Thoracic aorta (tissue), 2 donors: ENCODE measurements at regions not wholly inside any gene's neighbourhood (a gene's known extent, or its start where the extent isn't known, plus 50 kb on each side); places are given as distances from the start of the nearest gene placed in this dataset.

ENCODE experiments used
- ATAC-seq: fragments of 150-250 bp; one replicate; pipeline ENCODE4 v1.8.0; 2017; ENCODE audit warnings: low read depth; ENCODE audit not compliant: insufficient number of reproducible peaks, low FRiP score
- DNase-seq: peaks from one replicate; pipeline ENCODE4 v3.0.0-alpha.2; 2020; ENCODE audit warnings: low spot score
- H3K27ac ChIP-seq, 2 donors: fragments of 200-600 bp; sonication (generic); 1 replicate in 1 of 2; 2 replicates in 1 of 2; pipeline ENCODE4 v1.5.1; 2016; ENCODE audit warnings: mild to moderate bottlenecking in 2 of 2, moderate library complexity in 2 of 2
- H3K27me3 ChIP-seq: fragments of 200-600 bp; sonication (generic); replicated peaks from 2 replicates; pipeline ENCODE4 v1.6.0; 2016; ENCODE audit warnings: mild to moderate bottlenecking; ENCODE audit not compliant: insufficient read depth
- H3K36me3 ChIP-seq: fragments of 200-600 bp; sonication (generic); one replicate; pipeline ENCODE4 v1.5.1; 2016
- H3K4me1 ChIP-seq, 2 donors: fragments of 200-600 bp; sonication (generic); 1 replicate in 1 of 2; 2 replicates in 1 of 2; pipeline versions ENCODE4 v1.5.1 to v1.6.0; 2016; ENCODE audit warnings: low read depth in 2 of 2, mild to moderate bottlenecking in 1 of 2; ENCODE audit not compliant: control insufficient read depth in 1 of 2
- H3K4me3 ChIP-seq: fragments of 200-600 bp; sonication (generic); 2 replicates; pipeline ENCODE4 v1.5.1; 2016; ENCODE audit warnings: mild to moderate bottlenecking
- H3K9me3 ChIP-seq: fragments of 200-600 bp; sonication (generic); 2 replicates; pipeline ENCODE4 v1.5.1; 2016
- TF ChIP-seq, protein P1 (sequence below): fragments of 200-600 bp; sonication (generic); IDR thresholded peaks from one replicate; pipeline ENCODE4 v1.5.1; 2019; ENCODE audit warnings: antibody characterized with exemption

GRCh38 chr10:130432850-130433249 is 296.7 kb downstream of the GLRX3 start:
- no peak for ATAC-seq
- no peak overlapping the region for H3K4me3 ChIP-seq

DNA sequence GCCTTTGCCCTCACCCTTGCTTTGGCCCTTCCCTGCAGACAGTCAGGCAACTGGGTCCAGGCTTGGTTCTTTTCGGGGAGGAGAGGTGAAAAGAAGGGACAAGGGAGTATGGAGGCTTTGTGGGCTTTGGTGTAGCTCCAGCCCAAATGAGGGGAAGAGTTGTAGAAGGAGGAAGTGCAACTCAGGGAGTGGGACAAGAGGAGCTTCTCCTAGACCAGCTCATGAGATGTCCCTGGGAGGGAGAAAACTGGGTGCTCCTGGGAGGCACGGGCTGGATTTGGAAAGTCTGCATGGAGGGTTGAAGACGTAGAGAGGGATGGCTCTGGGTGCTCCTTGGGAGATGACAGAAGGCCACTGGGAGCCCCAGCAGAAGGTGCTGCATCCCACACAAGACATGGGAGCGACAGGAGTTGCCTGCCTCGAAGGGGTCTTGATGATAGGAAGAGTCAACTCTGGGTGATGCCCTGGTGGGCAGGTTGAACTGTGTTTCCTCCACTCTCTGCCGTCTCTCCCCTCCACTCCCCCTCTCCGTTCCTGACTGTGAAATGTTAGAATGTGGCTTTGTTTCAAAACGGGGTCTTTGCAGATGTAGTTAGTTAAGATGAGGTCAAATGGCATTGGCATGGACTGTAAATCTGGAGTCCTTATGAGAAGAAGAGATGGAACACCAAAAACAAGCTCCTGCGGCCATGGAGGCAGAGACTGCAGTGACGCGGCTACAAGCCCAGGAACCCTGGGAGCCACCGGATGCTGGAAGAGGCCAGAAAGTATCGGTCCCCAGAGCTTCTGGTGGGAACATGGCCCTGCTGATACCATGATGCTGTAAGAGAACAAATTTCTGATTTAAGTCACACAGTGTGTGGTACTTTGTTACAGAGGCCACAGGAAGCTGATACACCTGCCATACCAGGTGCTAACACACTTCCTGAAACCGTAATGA is 298.5 kb downstream of the GLRX3 start:
- Histone ChIP-seq H3K9me3 (no peaks in the 10 kb centered on the region), H3K27me3 (no peaks in the 10 kb centered on the region), H3K27ac (no peak overlapping the region), H3K36me3 (no peaks in the 10 kb centered on the region), H3K4me3 (no peak overlapping the region), H3K4me1 (no peaks in the 10 kb centered on the region)
- ATAC-seq (no peak), DNase-seq (no peak)
- TF ChIP-seq, protein P1, sequence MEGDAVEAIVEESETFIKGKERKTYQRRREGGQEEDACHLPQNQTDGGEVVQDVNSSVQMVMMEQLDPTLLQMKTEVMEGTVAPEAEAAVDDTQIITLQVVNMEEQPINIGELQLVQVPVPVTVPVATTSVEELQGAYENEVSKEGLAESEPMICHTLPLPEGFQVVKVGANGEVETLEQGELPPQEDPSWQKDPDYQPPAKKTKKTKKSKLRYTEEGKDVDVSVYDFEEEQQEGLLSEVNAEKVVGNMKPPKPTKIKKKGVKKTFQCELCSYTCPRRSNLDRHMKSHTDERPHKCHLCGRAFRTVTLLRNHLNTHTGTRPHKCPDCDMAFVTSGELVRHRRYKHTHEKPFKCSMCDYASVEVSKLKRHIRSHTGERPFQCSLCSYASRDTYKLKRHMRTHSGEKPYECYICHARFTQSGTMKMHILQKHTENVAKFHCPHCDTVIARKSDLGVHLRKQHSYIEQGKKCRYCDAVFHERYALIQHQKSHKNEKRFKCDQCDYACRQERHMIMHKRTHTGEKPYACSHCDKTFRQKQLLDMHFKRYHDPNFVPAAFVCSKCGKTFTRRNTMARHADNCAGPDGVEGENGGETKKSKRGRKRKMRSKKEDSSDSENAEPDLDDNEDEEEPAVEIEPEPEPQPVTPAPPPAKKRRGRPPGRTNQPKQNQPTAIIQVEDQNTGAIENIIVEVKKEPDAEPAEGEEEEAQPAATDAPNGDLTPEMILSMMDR = no peak

More at GRCh38 chr10:130432850-130433249, 296.7 kb downstream of the GLRX3 start:
- no peaks in the 10 kb centered on the region for H3K9me3 ChIP-seq
- no peak overlapping the region for H3K27ac ChIP-seq
- no peaks in the 10 kb centered on the region for H3K4me1 ChIP-seq
- no peak for DNase-seq
- TF ChIP-seq, protein P1 = no peak
- no peaks in the 10 kb centered on the region for H3K27me3 ChIP-seq
- no peaks in the 10 kb centered on the region for H3K36me3 ChIP-seq

DNA sequence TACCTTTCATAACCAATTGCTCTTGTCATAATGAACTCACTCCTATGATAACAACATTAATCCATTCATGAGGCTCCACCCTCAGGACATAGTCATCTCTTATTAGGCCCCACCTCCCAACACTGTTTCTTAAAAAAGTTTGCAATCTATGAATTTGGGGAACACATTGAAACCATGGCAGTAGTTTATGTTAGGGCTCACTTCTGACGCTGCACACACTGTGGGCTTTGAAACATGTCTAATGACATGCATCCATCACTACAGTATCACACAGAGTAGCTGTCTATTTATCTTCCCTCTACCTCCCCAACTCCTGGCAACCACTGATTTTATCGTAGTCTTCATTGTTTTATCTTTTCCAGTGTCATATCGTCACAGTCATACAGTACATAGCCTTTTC is 299.8 kb downstream of the GLRX3 start:
- no peak overlapping the region for H3K4me3 ChIP-seq
- H3K4me1 ChIP-seq = no peaks in the 10 kb centered on the region
- DNase-seq (no peak), ATAC-seq (no peak)
- H3K9me3 ChIP-seq = no peaks in the 10 kb centered on the region
- no peak overlapping the region for H3K27ac ChIP-seq
- H3K27me3 ChIP-seq = no peaks in the 10 kb centered on the region
- TF ChIP-seq, protein P1 = no peak
- no peaks in the 10 kb centered on the region for H3K36me3 ChIP-seq

GRCh38 chr10:130438861-130439260 is 302.7 kb downstream of the GLRX3 start:
- TF ChIP-seq, protein P1 = no peak
- Histone ChIP-seq H3K9me3 (no peaks in the 10 kb centered on the region), H3K4me1 (no peaks in the 10 kb centered on the region), H3K27me3 (no peaks in the 10 kb centered on the region), H3K36me3 (no peaks in the 10 kb centered on the region), H3K27ac (no peak overlapping the region), H3K4me3 (no peak overlapping the region)
- ATAC-seq (no peak), DNase-seq (no peak)

DNA sequence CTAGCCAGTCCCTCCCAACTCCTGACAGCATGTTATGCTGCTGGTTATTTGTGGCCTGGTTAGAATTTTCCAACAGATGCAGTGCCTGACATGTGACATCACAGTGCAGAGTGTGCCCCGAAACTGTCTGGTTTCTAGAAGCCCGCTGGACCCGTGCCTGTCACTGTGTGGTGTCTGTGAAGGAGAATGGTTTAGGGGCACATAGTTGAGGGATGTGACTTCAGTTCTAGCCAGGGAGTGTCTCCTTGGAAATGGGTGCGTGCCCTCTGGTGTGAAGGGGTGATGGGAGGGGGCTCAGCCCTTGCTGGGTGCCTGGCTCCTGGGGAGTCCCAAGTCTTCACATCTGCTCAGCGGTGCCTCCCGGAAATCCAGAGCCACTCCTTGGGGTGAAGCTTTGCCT is 303.6 kb downstream of the GLRX3 start:
- TF ChIP-seq, protein P1 = no peak

More for the DNA sequence above, 303.6 kb downstream of the GLRX3 start:
- H3K4me3 ChIP-seq = no peak overlapping the region
- no peaks in the 10 kb centered on the region for H3K9me3 ChIP-seq
- no peaks in the 10 kb centered on the region for H3K36me3 ChIP-seq
- no peaks in the 10 kb centered on the region for H3K27me3 ChIP-seq
- ATAC-seq (no peak), DNase-seq (no peak)
- H3K27ac ChIP-seq = no peak overlapping the region
- no peaks in the 10 kb centered on the region for H3K4me1 ChIP-seq
